Upper lobe of left lung (tissue), 6 donors: ENCODE measurements at regions not wholly inside any gene's neighbourhood (a gene's known extent, or its start where the extent isn't known, plus 50 kb on each side); places are given as distances from the start of the nearest gene placed in this dataset.
"Not testable (repeated sequence)": the region's sequence is repeated elsewhere in the genome, so short reads cannot be mapped to it uniquely, and the experiment has no call there.

Source experiments
- ATAC-seq, 2 donors: fragments of 200-7000 bp; cut with Tn5 transposase; one replicate each; pipeline ENCODE4 v1.9.1; 2022; ENCODE audit warnings: mild to moderate bottlenecking in 2 of 2, moderate library complexity in 2 of 2; ENCODE audit not compliant: low FRiP score in 2 of 2
- DNase-seq, 2 donors: peaks; one replicate each; pipeline ENCODE4 v3.0.0-alpha.2; 2019 to 2020
- H3K27ac ChIP-seq, 4 donors: fragments of 200-600 bp; sonication (generic); one replicate each; pipeline ENCODE4 v1.5.1; 2016 to 2019
- H3K27me3 ChIP-seq, 4 donors: fragments of 200-600 bp; sonication (generic); one replicate each; pipeline ENCODE4 v1.5.1; 2017 to 2019
- H3K36me3 ChIP-seq, 4 donors: fragments of 200-600 bp; sonication (generic); one replicate each; pipeline ENCODE4 v1.5.1; 2016 to 2019
- H3K4me1 ChIP-seq, 4 donors: fragments of 200-600 bp; sonication (generic); one replicate each; pipeline ENCODE4 v1.5.1; 2018 to 2019
- H3K4me3 ChIP-seq, 4 donors: fragments of 200-600 bp; sonication (generic); one replicate each; pipeline ENCODE4 v1.5.1; 2017 to 2019; ENCODE audit warnings: mild to moderate bottlenecking in 2 of 4, moderate library complexity in 1 of 4
- H3K9me3 ChIP-seq, 4 donors: fragments of 200-600 bp; sonication (generic); one replicate each; pipeline ENCODE4 v1.5.1; 2018 to 2019
- EP300 ChIP-seq, 4 donors: sonication (generic); formaldehyde crosslinking; IDR thresholded peaks; one replicate each; pipeline ENCODE4 v1.5.1; 2017; ENCODE audit warnings: antibody characterized with exemption in 4 of 4, control low read depth in 2 of 4
- POLR2A ChIP-seq, 4 donors: fragments of 450-650 bp; IDR thresholded peaks; one replicate each; pipeline ENCODE4 v1.5.1; 2016 to 2017; ENCODE audit warnings: antibody characterized with exemption in 4 of 4, mild to moderate bottlenecking in 2 of 4
- POLR2AphosphoS5 ChIP-seq, 2 donors: sonication (generic); formaldehyde crosslinking; IDR thresholded peaks; one replicate each; pipeline ENCODE4 v1.5.1; 2017; ENCODE audit warnings: antibody characterized with exemption in 2 of 2
- WGBS, 2 donors: methylation state at CpG; one replicate each; pipeline ENCODE4 v1.1.5; 2017 to 2018; 5-methylcytosine and 5-hydroxymethylcytosine counted together
- TF ChIP-seq, protein P1 (sequence below), 6 experiments: fragments of 450-650 bp in 4 of 6; fragments of 200-600 bp in 2 of 6; sonication (generic) in 2 of 6; IDR thresholded peaks; one replicate each; pipeline ENCODE4 v1.5.1; 2016 to 2019; ENCODE audit warnings: antibody characterized with exemption in 6 of 6
- donor health status: DM: no; HTN: no; CAD: no; lungs with moderate emphysema.
- donor health status: DM: no; HTN: yes; CAD: no; lungs with severe emphysema.

DNA sequence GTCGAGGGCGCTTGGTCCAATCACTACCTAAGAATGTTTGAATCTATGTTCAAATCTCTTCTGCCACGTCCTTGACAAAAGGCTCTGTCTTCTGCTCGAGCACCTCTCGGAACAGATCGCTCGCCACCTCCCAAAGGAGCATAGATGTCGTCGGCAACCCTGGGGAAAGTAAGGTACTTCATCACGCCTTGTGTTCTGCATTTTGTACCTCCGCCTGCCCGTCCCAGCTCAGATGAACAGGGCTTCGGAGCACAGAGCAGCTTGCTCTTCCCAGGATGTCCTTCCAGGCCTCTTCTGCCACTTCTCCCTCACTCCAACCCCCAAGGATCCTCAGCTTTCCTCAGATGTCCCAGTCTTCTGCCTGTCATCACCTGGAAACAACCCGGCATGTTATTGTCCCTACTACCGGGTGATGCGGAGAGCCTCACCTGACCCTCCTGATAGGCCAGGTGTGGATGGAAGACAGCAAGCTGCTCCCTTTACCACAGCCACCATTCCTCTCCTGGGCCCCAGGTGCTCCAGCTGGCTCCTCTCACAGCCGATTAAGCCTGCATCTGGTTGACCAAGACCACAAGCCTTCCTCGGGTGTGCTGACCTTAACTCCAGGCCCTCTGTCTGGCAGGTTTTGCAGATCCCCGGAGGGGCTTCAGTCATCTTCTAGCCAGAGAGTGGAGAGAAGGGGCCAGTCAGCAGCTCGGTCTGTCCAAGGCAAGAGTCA is 270.5 kb downstream of the FAM43A start:
- Histone ChIP-seq H3K36me3 (no peaks in the 10 kb centered on the region), H3K4me3 (no peak overlapping the region), H3K27ac (no peak overlapping the region), H3K4me1 (peaks cover 8 to 15% (median 12%) of the 10 kb centered on the region in 4 donors), H3K27me3 (no peaks in the 10 kb centered on the region), H3K9me3 (no peaks in the 10 kb centered on the region)
- no peak for ATAC-seq
- TF ChIP-seq EP300 (IDR thresholded peaks at IDR 0.05) (no peak), POLR2A (IDR thresholded peaks at IDR 0.05) (no peak), POLR2AphosphoS5 (IDR thresholded peaks at IDR 0.05) (no peak)
- TF ChIP-seq, protein P1, sequence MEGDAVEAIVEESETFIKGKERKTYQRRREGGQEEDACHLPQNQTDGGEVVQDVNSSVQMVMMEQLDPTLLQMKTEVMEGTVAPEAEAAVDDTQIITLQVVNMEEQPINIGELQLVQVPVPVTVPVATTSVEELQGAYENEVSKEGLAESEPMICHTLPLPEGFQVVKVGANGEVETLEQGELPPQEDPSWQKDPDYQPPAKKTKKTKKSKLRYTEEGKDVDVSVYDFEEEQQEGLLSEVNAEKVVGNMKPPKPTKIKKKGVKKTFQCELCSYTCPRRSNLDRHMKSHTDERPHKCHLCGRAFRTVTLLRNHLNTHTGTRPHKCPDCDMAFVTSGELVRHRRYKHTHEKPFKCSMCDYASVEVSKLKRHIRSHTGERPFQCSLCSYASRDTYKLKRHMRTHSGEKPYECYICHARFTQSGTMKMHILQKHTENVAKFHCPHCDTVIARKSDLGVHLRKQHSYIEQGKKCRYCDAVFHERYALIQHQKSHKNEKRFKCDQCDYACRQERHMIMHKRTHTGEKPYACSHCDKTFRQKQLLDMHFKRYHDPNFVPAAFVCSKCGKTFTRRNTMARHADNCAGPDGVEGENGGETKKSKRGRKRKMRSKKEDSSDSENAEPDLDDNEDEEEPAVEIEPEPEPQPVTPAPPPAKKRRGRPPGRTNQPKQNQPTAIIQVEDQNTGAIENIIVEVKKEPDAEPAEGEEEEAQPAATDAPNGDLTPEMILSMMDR (IDR thresholded peaks at IDR 0.05), result no peak
- DNase-seq, result no peak
- 90 to 91% methylated on average over 18 to 20 of the region's 20 CpGs for WGBS, 2 donors

DNA sequence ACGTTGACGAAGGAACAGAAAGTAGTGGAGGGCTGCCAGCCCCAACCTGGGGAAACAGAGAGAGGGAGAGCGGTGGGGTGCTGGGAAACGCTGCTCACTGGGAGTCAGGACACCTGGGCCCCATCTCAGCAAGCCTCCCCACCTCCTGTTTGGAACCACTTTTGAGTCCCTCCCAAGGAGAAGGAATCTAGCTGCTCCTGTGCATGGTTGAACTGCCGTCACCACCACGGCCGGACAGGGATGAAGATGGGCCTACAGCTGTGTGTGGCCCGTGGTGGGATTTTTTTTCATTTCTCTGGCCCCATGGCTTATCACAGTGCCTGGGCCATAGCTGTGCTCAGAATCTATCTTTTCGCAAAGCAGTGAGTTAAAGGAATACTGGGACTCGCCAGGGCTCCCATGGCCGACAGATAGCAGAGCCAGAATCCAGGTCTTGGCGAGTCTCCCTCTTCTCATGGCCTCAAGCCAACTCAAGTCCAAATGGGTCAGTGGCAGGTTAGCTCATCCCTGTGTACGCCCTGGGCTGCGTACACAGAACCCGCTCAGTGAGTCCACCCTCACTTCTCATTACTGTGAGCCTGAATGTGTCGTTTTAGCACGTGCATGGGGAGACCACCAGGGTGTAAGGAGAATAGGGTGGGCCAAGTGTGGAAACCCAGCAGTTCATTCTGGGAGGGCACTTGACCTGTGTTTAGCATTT is 271.2 kb downstream of the FAM43A start:
- TF ChIP-seq, protein P1 (IDR thresholded peaks at IDR 0.05), result no peak
- TF ChIP-seq EP300 (IDR thresholded peaks at IDR 0.05) (no peak), POLR2AphosphoS5 (IDR thresholded peaks at IDR 0.05) (no peak), POLR2A (IDR thresholded peaks at IDR 0.05) (no peak)
- no peak for DNase-seq

DNA sequence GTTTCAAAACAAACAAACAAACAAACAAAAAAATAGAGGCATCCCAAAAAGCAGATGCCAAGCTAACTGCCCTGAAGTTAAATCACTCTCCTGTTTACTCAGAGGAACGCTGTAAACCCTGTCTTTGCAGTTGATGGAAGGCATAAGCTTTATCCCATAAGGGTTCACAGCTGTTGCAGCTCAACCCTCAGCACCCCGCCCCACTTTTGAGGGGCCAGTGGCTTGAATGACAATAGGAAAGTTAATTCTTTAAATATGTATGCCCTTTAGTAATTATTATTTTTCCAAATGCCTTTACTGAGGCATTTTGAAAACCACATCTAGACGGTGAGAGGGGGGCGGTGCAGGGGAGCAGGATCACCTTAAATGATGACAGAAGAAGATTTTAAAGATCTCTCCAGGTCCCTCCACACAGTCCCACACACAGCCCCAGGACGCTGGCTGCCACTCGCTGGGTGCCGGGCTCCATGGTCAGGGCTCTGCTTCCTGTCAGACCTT is 272.1 kb downstream of the FAM43A start:
- Histone ChIP-seq H3K27me3 (no peaks in the 10 kb centered on the region), H3K27ac (no peak overlapping the region), H3K4me3 (no peak overlapping the region), H3K36me3 (no peaks in the 10 kb centered on the region), H3K9me3 (no peaks in the 10 kb centered on the region), H3K4me1 (peaks cover 4 to 8% (median 6%) of the 10 kb centered on the region in 4 donors)
- DNase-seq (peak in 1 of 2 donors; percentile 38), ATAC-seq (no peak)
- no peak for TF ChIP-seq POLR2A (IDR thresholded peaks at IDR 0.05)
- WGBS, 2 donors, result 73 to 78% methylated on average over 7 of the region's 7 CpGs

More for the DNA sequence above, 271.2 kb downstream of the FAM43A start:
- no peaks in the 10 kb centered on the region for H3K27me3 ChIP-seq
- no peak overlapping the region for H3K4me3 ChIP-seq
- no peaks in the 10 kb centered on the region for H3K36me3 ChIP-seq
- peak in 1 of 2 donors; percentile 52 for ATAC-seq
- no peaks in the 10 kb centered on the region for H3K9me3 ChIP-seq
- H3K4me1 ChIP-seq, result peaks cover 8 to 15% (median 12%) of the 10 kb centered on the region in 4 donors
- 88 to 90% methylated on average over 16 to 17 of the region's 17 CpGs for WGBS, 2 donors
- H3K27ac ChIP-seq, result no peak overlapping the region

DNA sequence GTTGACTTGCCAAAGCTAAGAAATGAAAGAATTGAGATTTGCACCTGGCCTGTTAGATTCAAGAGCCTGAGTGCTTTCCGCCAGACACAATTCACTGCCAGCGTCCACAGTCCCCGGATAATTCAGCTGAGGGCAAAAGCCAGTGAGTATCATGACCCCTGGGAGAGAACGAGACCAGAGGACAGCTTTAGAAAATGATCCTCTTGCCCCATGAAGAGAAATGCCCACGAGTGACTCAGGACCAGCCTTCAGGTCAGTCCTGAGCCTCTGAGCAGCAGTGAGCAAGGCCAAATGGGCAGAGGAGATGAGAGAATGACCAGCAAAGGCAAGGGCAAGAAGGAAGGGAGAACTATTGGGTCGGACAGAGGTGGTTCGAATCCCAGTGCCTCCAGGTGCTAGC is 273.5 kb downstream of the FAM43A start:
- no peak for ATAC-seq

DNA sequence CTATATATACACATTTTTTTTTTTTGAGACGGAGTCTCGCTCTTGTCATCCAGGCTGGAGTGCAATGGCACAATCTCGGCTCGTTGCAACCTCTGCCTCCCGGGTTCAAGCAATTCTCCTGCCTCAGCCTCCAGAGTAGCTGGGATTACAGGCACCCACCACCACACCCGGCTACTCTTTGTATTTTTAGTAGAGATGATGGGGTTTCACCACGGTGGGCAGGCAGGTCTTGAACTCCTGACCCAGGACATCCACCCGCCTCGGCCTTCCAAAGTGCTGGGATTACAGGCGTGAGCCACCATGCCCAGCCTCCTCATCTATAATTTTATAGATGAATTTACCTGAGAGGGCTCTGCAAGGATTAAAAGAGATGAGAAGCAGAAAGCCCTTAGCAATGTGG is 274.0 kb downstream of the FAM43A start:
- H3K9me3 ChIP-seq, DNase-seq: not testable (repeated sequence)

More for the DNA sequence above, 273.5 kb downstream of the FAM43A start:
- H3K27ac ChIP-seq, result no peak overlapping the region
- H3K27me3 ChIP-seq, result no peaks in the 10 kb centered on the region
- no peak for DNase-seq
- H3K9me3 ChIP-seq, result no peaks in the 10 kb centered on the region
- no peak overlapping the region for H3K4me3 ChIP-seq
- H3K36me3 ChIP-seq, result no peaks in the 10 kb centered on the region
- no peak for TF ChIP-seq POLR2A (IDR thresholded peaks at IDR 0.05)
- TF ChIP-seq, protein P1 (IDR thresholded peaks at IDR 0.05), result no peak
- TF ChIP-seq EP300 (IDR thresholded peaks at IDR 0.05), result no peak
- WGBS, 2 donors, result 82 to 87% methylated on average over 7 of the region's 7 CpGs
- H3K4me1 ChIP-seq, result no peaks in the 10 kb centered on the region

More for the DNA sequence above, 274.0 kb downstream of the FAM43A start:
- H3K27ac ChIP-seq, H3K27me3 ChIP-seq, ATAC-seq, H3K4me3 ChIP-seq, H3K4me1 ChIP-seq, H3K36me3 ChIP-seq: not testable (repeated sequence)
- WGBS, 2 donors, result 92 to 95% methylated on average over 10 of the region's 10 CpGs
